ENCODE measurements at regions not wholly inside any gene's neighbourhood (a gene's known extent, or its start where the extent isn't known, plus 50 kb on each side); places are given as distances from the start of the nearest gene placed in this dataset.
"Not testable (repeated sequence)": the region's sequence is repeated elsewhere in the genome, so short reads cannot be mapped to it uniquely, and the experiment has no call there.

DNA sequence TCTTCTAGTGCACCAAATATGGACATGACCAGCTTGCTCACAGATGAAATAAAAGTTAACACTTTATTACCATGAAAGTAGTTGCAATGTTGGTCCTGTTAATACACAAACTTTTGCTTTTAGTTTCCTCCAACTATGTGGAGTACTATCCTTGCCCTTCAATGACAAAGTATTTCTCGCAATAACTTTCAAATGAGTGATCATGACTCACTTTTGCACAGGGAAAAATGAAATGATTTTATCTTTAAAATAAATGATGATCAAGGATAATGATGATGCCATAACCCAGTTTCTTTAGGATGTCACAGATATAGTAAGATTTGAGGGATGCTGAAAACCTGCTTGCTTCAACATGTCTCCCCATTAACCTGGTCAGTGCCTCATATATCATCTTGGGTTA is 254.0 kb upstream of the KITLG start:
- TF ChIP-seq, protein P1, sequence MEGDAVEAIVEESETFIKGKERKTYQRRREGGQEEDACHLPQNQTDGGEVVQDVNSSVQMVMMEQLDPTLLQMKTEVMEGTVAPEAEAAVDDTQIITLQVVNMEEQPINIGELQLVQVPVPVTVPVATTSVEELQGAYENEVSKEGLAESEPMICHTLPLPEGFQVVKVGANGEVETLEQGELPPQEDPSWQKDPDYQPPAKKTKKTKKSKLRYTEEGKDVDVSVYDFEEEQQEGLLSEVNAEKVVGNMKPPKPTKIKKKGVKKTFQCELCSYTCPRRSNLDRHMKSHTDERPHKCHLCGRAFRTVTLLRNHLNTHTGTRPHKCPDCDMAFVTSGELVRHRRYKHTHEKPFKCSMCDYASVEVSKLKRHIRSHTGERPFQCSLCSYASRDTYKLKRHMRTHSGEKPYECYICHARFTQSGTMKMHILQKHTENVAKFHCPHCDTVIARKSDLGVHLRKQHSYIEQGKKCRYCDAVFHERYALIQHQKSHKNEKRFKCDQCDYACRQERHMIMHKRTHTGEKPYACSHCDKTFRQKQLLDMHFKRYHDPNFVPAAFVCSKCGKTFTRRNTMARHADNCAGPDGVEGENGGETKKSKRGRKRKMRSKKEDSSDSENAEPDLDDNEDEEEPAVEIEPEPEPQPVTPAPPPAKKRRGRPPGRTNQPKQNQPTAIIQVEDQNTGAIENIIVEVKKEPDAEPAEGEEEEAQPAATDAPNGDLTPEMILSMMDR (IDR thresholded peaks at IDR 0.05; ENCODE audit: borderline replicate concordance, extremely low read depth, insufficient read depth): no peak
- H3K27me3 ChIP-seq (ENCODE audit: control insufficient read depth, insufficient read depth, low read length): no peaks in the 10 kb centered on the region
- H3K36me3 ChIP-seq (ENCODE audit: control insufficient read depth in 2 of 3, insufficient read depth in 3 of 3, low read length in 3 of 3): no peaks in the 10 kb centered on the region
- no peak overlapping the region for H3K27ac ChIP-seq (ENCODE audit: low read depth in 2 of 2, low read length in 2 of 2)
- no peak overlapping the region for H3K9ac ChIP-seq (ENCODE audit: low read length in 3 of 3)
- DNase-seq (no peak), FAIRE-seq (no peak)
- intact Hi-C loops (cut with DNase I): no loop called here
- H3K9me3 ChIP-seq (ENCODE audit: control insufficient read depth in 2 of 3, insufficient read depth in 1 of 3, low read length in 3 of 3): peaks cover 0 to 7% (median 0%) of the 10 kb centered on the region in 3 donors
- H3K4me3 ChIP-seq (ENCODE audit: low read length in 3 of 3): no peak overlapping the region
- H3K4me1 ChIP-seq (ENCODE audit: control insufficient read depth in 2 of 3, insufficient read depth in 2 of 3, low read depth in 1 of 3, low read length in 3 of 3): no peaks in the 10 kb centered on the region

DNA sequence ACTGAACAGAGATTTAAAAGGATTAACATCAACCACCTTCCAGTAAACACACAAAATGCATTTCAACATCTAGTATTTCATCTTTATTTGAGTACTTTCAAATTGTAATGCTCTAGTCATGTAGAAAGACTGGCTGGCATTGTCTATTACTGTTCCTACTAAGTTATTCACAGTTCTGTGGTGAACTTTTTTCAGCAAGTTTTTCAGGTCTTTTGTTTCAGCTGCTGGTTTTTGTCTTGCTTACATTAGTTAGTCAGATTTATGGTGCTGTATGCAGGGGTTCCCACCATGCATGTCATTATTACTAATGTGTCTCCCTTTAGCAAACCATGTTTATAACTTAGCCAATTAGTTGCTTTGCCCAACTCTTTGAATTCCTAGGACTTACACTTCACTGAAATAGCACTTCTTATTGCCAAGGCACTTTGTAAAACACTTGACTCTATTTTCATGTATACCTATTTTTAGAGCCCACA is 253.4 kb upstream of the KITLG start:
- TF ChIP-seq, protein P1 (IDR thresholded peaks at IDR 0.05; ENCODE audit: borderline replicate concordance, extremely low read depth, insufficient read depth): no peak
- Histone ChIP-seq H3K36me3 (ENCODE audit: control insufficient read depth in 2 of 3, insufficient read depth in 3 of 3, low read length in 3 of 3) (no peaks in the 10 kb centered on the region), H3K27ac (ENCODE audit: low read depth in 2 of 2, low read length in 2 of 2) (no peak overlapping the region), H3K27me3 (ENCODE audit: control insufficient read depth, insufficient read depth, low read length) (no peaks in the 10 kb centered on the region), H3K9ac (ENCODE audit: low read length in 3 of 3) (no peak overlapping the region), H3K9me3 (ENCODE audit: control insufficient read depth in 2 of 3, insufficient read depth in 1 of 3, low read length in 3 of 3) (peaks cover 0 to 5% (median 0%) of the 10 kb centered on the region in 3 donors), H3K4me1 (ENCODE audit: control insufficient read depth in 2 of 3, insufficient read depth in 2 of 3, low read depth in 1 of 3, low read length in 3 of 3) (no peaks in the 10 kb centered on the region), H3K4me3 (ENCODE audit: low read length in 3 of 3) (no peak overlapping the region)
- intact Hi-C loops (cut with DNase I): no loop called here
- FAIRE-seq (no peak), DNase-seq (no peak)

DNA sequence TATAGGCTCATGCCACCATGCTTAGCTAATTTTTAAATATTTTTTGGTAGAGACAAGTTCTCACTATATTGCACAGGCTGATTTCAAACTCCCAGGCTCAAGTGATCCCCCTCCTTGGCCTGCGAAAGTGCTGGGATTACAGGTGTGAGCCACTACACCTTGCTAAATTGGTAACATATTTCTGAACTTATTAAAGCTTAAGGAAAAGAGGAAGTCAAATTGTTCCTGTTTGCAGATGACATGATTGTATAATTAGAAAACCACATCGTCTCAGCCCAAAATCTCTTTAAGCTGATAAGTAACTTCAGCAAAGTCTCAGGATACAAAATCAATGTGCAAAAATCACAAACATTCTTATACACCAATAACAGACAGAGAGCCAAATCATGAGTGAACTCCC is 248.3 kb upstream of the KITLG start:
- not testable (repeated sequence) for FAIRE-seq; H3K27ac ChIP-seq (ENCODE audit: low read depth in 2 of 2, low read length in 2 of 2); H3K36me3 ChIP-seq (ENCODE audit: control insufficient read depth in 2 of 3, insufficient read depth in 3 of 3, low read length in 3 of 3)

DNA sequence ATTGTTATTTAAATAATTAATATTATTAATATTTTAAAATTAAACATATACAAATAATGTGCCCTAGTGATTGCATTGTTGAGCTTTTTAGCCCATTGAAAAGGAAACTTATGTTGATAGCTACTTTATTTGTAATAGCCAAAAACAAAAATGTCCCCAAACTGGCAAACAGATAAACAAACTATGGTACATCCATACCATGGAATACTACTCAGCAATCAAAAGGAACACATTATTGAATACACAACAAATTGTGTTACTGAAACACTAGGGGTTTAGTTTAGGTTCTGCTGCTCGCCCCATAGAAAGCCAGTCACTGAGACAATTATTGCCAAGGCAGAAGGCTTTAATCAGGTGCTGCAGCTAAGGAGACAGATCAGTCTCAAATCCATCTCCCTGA is 239.7 kb upstream of the KITLG start:
- intact Hi-C loops (cut with DNase I): no loop called here
- Histone ChIP-seq H3K27ac (ENCODE audit: low read depth in 2 of 2, low read length in 2 of 2) (no peak overlapping the region), H3K4me3 (ENCODE audit: low read length in 3 of 3) (no peak overlapping the region), H3K9ac (ENCODE audit: low read length in 3 of 3) (no peak overlapping the region), H3K36me3 (ENCODE audit: control insufficient read depth in 2 of 3, insufficient read depth in 3 of 3, low read length in 3 of 3) (no peaks in the 10 kb centered on the region), H3K4me1 (ENCODE audit: control insufficient read depth in 2 of 3, insufficient read depth in 2 of 3, low read depth in 1 of 3, low read length in 3 of 3) (peaks cover 0 to 8% (median 0%) of the 10 kb centered on the region in 3 donors), H3K9me3 (ENCODE audit: control insufficient read depth in 2 of 3, insufficient read depth in 1 of 3, low read length in 3 of 3) (no peaks in the 10 kb centered on the region), H3K27me3 (ENCODE audit: control insufficient read depth, insufficient read depth, low read length) (no peaks in the 10 kb centered on the region)
- FAIRE-seq (no peak), DNase-seq (no peak)
- TF ChIP-seq, protein P1 (IDR thresholded peaks at IDR 0.05; ENCODE audit: borderline replicate concordance, extremely low read depth, insufficient read depth): no peak

More for the DNA sequence above, 248.3 kb upstream of the KITLG start:
- intact Hi-C loops (cut with DNase I); H3K9me3 ChIP-seq (ENCODE audit: control insufficient read depth in 2 of 3, insufficient read depth in 1 of 3, low read length in 3 of 3); H3K4me1 ChIP-seq (ENCODE audit: control insufficient read depth in 2 of 3, insufficient read depth in 2 of 3, low read depth in 1 of 3, low read length in 3 of 3); DNase-seq; H3K27me3 ChIP-seq (ENCODE audit: control insufficient read depth, insufficient read depth, low read length); H3K4me3 ChIP-seq (ENCODE audit: low read length in 3 of 3); H3K9ac ChIP-seq (ENCODE audit: low read length in 3 of 3): not testable (repeated sequence)

All from kidney (tissue), 13 donors.